Kidney epithelial cell (primary cell): ENCODE measurements at regions not wholly inside any gene's neighbourhood (a gene's known extent, or its start where the extent isn't known, plus 50 kb on each side); places are given as distances from the start of the nearest gene placed in this dataset.

Experiments
- DNase-seq: peaks from one replicate; pipeline ENCODE4 v3.0.0-alpha.2; 2010; ENCODE audit warnings: low read depth
- H3K27me3 ChIP-seq: 2 replicates; pipeline ENCODE4 v1.6.0; 2011; ENCODE audit warnings: low read length; ENCODE audit not compliant: control insufficient read depth, insufficient read depth
- H3K36me3 ChIP-seq: 2 replicates; pipeline ENCODE4 v1.5.1; 2011; ENCODE audit warnings: low read length; ENCODE audit not compliant: control insufficient read depth, insufficient read depth
- H3K4me3 ChIP-seq: 2 replicates; pipeline ENCODE4 v1.5.1; 2011; ENCODE audit warnings: low read depth, mild to moderate bottlenecking, control low read depth, low read length
- CTCF ChIP-seq: IDR thresholded peaks from 2 replicates; pipeline ENCODE4 v1.5.1; 2011; ENCODE audit warnings: mild to moderate bottlenecking, moderate library complexity, low read length, control low read depth, inconsistent platforms; ENCODE audit not compliant: insufficient read depth, poor library complexity, severe bottlenecking

GRCh38 chr1:81375884-81376548 lies 424.7 kb upstream of the ADGRL2 start:
- no peak overlapping the region for H3K4me3 ChIP-seq
- no peaks in the 10 kb centered on the region for H3K27me3 ChIP-seq
- no peak for DNase-seq
- no peaks in the 10 kb centered on the region for H3K36me3 ChIP-seq
- no peak for TF ChIP-seq CTCF

- no peak for DNase-seq
- Histone ChIP-seq H3K27me3 (no peaks in the 10 kb centered on the region), H3K36me3 (no peaks in the 10 kb centered on the region), H3K4me3 (no peak overlapping the region)
- TF ChIP-seq CTCF, result no peak
These were observed 426.3 kb upstream of the ADGRL2 start for GRCh38 chr1:81374481-81374880.

GRCh38 chr1:81371864-81372263 lies 428.9 kb upstream of the ADGRL2 start:
- TF ChIP-seq CTCF, result no peak
- H3K4me3 ChIP-seq, result no peak overlapping the region
- H3K27me3 ChIP-seq, result no peaks in the 10 kb centered on the region
- no peaks in the 10 kb centered on the region for H3K36me3 ChIP-seq
- DNase-seq, result no peak

- DNase-seq, result no peak
- H3K36me3 ChIP-seq, result no peaks in the 10 kb centered on the region
- no peaks in the 10 kb centered on the region for H3K27me3 ChIP-seq
- H3K4me3 ChIP-seq, result no peak overlapping the region
- TF ChIP-seq CTCF, result no peak
These were observed 430.9 kb upstream of the ADGRL2 start for GRCh38 chr1:81369833-81370232.

- no peak for DNase-seq
- Histone ChIP-seq H3K36me3 (no peaks in the 10 kb centered on the region), H3K4me3 (no peak overlapping the region), H3K27me3 (no peaks in the 10 kb centered on the region)
- no peak for TF ChIP-seq CTCF
These were observed 434.6 kb upstream of the ADGRL2 start for GRCh38 chr1:81366173-81366572.

GRCh38 chr1:81364088-81364487 lies 436.6 kb upstream of the ADGRL2 start:
- DNase-seq, result no peak
- Histone ChIP-seq H3K36me3 (no peaks in the 10 kb centered on the region), H3K4me3 (no peak overlapping the region), H3K27me3 (no peaks in the 10 kb centered on the region)
- TF ChIP-seq CTCF, result no peak
